Endodermal cell (in vitro differentiated cells): ENCODE measurements at regions not wholly inside any gene's neighbourhood (a gene's known extent, or its start where the extent isn't known, plus 50 kb on each side); places are given as distances from the start of the nearest gene placed in this dataset.

Experiments
- DNase-seq: peaks from one replicate; pipeline ENCODE4 v3.0.0-alpha.2; 2017
- H3K27ac ChIP-seq: 2 replicates; pipeline ENCODE4 v1.5.1; 2013; ENCODE audit warnings: mild to moderate bottlenecking, low read depth, low read length, moderate library complexity
- H3K27me3 ChIP-seq: 2 replicates; pipeline ENCODE4 v1.6.1; 2013; ENCODE audit warnings: mild to moderate bottlenecking, low read length, moderate library complexity; ENCODE audit not compliant: insufficient read depth, control insufficient read depth, poor library complexity, severe bottlenecking
- H3K36me3 ChIP-seq: 2 replicates; pipeline ENCODE4 v1.7.0; 2013; ENCODE audit warnings: mild to moderate bottlenecking, low read length, moderate library complexity; ENCODE audit not compliant: control insufficient read depth, insufficient read depth
- H3K4me1 ChIP-seq: one replicate; pipeline ENCODE4 v1.7.0; 2013; ENCODE audit warnings: low read length; ENCODE audit not compliant: control insufficient read depth, insufficient read depth
- H3K4me3 ChIP-seq: 2 replicates; pipeline ENCODE4 v1.5.1; 2013; ENCODE audit warnings: mild to moderate bottlenecking, low read length, moderate library complexity
- H3K9ac ChIP-seq: 2 replicates; pipeline ENCODE4 v1.6.1; 2013; ENCODE audit warnings: mild to moderate bottlenecking, low read length, moderate library complexity; ENCODE audit not compliant: poor library complexity, severe bottlenecking; ENCODE audit errors: extremely low read depth
- H3K9me3 ChIP-seq: 2 replicates; pipeline ENCODE4 v1.6.1; 2013; ENCODE audit warnings: mild to moderate bottlenecking, low read length, moderate library complexity; ENCODE audit not compliant: control insufficient read depth
- H3K27ac Mint-ChIP-seq: 2 replicates; pipeline ENCODE4 v1.8.0; 2020; ENCODE audit warnings: mixed read lengths
- H3K27me3 Mint-ChIP-seq: 2 replicates; pipeline ENCODE4 v1.8.0; 2021; ENCODE audit warnings: mild to moderate bottlenecking, mixed read lengths; ENCODE audit not compliant: insufficient read depth
- H3K36me3 Mint-ChIP-seq: 2 replicates; pipeline ENCODE4 v1.8.0; 2020; ENCODE audit warnings: low read depth, mixed read lengths
- H3K4me1 Mint-ChIP-seq: 2 replicates; pipeline ENCODE4 v1.8.0; 2020; ENCODE audit warnings: mixed read lengths
- H3K4me3 Mint-ChIP-seq: 2 replicates; pipeline ENCODE4 v1.8.0; 2020; ENCODE audit warnings: mild to moderate bottlenecking, moderate library complexity, mixed read lengths
- H3K9me3 Mint-ChIP-seq: 2 replicates; pipeline ENCODE4 v1.8.0; 2020; ENCODE audit warnings: mild to moderate bottlenecking, mixed read lengths
- CTCF ChIP-seq: fragments of 200-600 bp; sonication (generic); conservative IDR thresholded peaks from 2 replicates; pipeline ENCODE4 v1.5.0; 2021; ENCODE audit warnings: antibody characterized with exemption, mild to moderate bottlenecking
- WGBS, 2 experiments: methylation state at CpG; one replicate each; pipeline versions ENCODE4 v1.1.5 to v1.1.7; 2013; ENCODE audit warnings: missing lambda C conversion rate in 2 of 2, mixed read lengths in 1 of 2; ENCODE audit not compliant: insufficient coverage in 1 of 2, insufficient read length in 1 of 2; 5-methylcytosine and 5-hydroxymethylcytosine counted together

GRCh38 chr10:10786109-10787090 is 231.3 kb upstream of the CELF2 start:
- no peak overlapping the region for H3K9ac ChIP-seq
- H3K4me3 ChIP-seq: no peak overlapping the region
- Mint-ChIP-seq H3K9me3 (peaks cover 16% of the 10 kb centered on the region), H3K4me1 (no peaks in the 10 kb centered on the region), H3K4me3 (no peak overlapping the region), H3K27me3 (no peaks in the 10 kb centered on the region), H3K27ac (no peak overlapping the region), H3K36me3 (peaks cover 3% of the 10 kb centered on the region)
- WGBS, 2 experiments: 96 to 97% methylated on average over 4 to 6 of the region's 7 CpGs
- H3K36me3 ChIP-seq: no peaks in the 10 kb centered on the region
- peaks cover 17% of the 10 kb centered on the region for H3K9me3 ChIP-seq
- H3K4me1 ChIP-seq: no peaks in the 10 kb centered on the region
- no peak for TF ChIP-seq CTCF
- H3K27ac ChIP-seq: no peak overlapping the region
- no peaks in the 10 kb centered on the region for H3K27me3 ChIP-seq
- no peak for DNase-seq

- Histone ChIP-seq H3K9ac (no peak overlapping the region), H3K27me3 (no peaks in the 10 kb centered on the region), H3K27ac (no peak overlapping the region), H3K36me3 (no peaks in the 10 kb centered on the region), H3K4me1 (no peaks in the 10 kb centered on the region), H3K9me3 (peaks cover 17% of the 10 kb centered on the region), H3K4me3 (no peak overlapping the region)
- no peaks in the 10 kb centered on the region for H3K27me3 Mint-ChIP-seq
- peaks cover 16% of the 10 kb centered on the region for H3K9me3 Mint-ChIP-seq
- H3K27ac Mint-ChIP-seq: no peak overlapping the region
- no peak overlapping the region for H3K4me3 Mint-ChIP-seq
- peaks cover 7% of the 10 kb centered on the region for H3K4me1 Mint-ChIP-seq
- DNase-seq: no peak
- WGBS, 2 experiments: 87 to 89% methylated on average over 3 to 4 of the region's 4 CpGs
- H3K36me3 Mint-ChIP-seq: peaks cover 3% of the 10 kb centered on the region
- no peak for TF ChIP-seq CTCF
Observed at GRCh38 chr10:10787586-10787985, 230.1 kb upstream of the CELF2 start.

- WGBS, 2 experiments: 88 to 90% methylated on average over 2 to 4 of the region's 4 CpGs
- Histone ChIP-seq H3K4me3 (no peak overlapping the region), H3K27ac (no peak overlapping the region), H3K9ac (no peak overlapping the region), H3K9me3 (peaks cover 17% of the 10 kb centered on the region), H3K36me3 (no peaks in the 10 kb centered on the region), H3K4me1 (no peaks in the 10 kb centered on the region), H3K27me3 (no peaks in the 10 kb centered on the region)
- H3K36me3 Mint-ChIP-seq: peaks cover 3% of the 10 kb centered on the region
- H3K27me3 Mint-ChIP-seq: no peaks in the 10 kb centered on the region
- no peak for TF ChIP-seq CTCF
- peaks cover 11% of the 10 kb centered on the region for H3K9me3 Mint-ChIP-seq
- peaks cover 10% of the 10 kb centered on the region for H3K4me1 Mint-ChIP-seq
- DNase-seq: no peak
- H3K27ac Mint-ChIP-seq: no peak overlapping the region
- no peak overlapping the region for H3K4me3 Mint-ChIP-seq
Observed at GRCh38 chr10:10788761-10789160, 228.9 kb upstream of the CELF2 start.
